Transverse colon (tissue), 4 donors: ENCODE measurements at regions not wholly inside any gene's neighbourhood (a gene's known extent, or its start where the extent isn't known, plus 50 kb on each side); places are given as distances from the start of the nearest gene placed in this dataset.
"Not testable (repeated sequence)": the region's sequence is repeated elsewhere in the genome, so short reads cannot be mapped to it uniquely, and the experiment has no call there.

Source experiments
- DNase-seq: peaks from one replicate; pipeline ENCODE4 v3.0.0-alpha.2; 2019
- H3K27ac ChIP-seq, 4 donors: fragments of 200-600 bp; sonication (generic); 2 replicates each; pipeline ENCODE4 v1.5.1; 2016 to 2018; ENCODE audit warnings: inconsistent platforms in 4 of 4
- H3K27me3 ChIP-seq: fragments of 200-600 bp; sonication (generic); 2 replicates; pipeline ENCODE4 v1.5.1; 2017; ENCODE audit warnings: inconsistent platforms
- H3K36me3 ChIP-seq, 4 donors: fragments of 200-600 bp; sonication (generic); 2 replicates each; pipeline ENCODE4 v1.5.1; 2017 to 2019; ENCODE audit warnings: inconsistent platforms in 4 of 4
- H3K4me1 ChIP-seq, 4 donors: fragments of 200-600 bp; sonication (generic); 2 replicates each; pipeline ENCODE4 v1.5.1; 2017 to 2020; ENCODE audit warnings: inconsistent platforms in 4 of 4
- H3K4me3 ChIP-seq, 4 donors: fragments of 200-600 bp; sonication (generic); 1 replicate in 1 of 4; 2 replicates in 3 of 4; pipeline versions ENCODE4 v1.5.1 to v1.6.1; 2017 to 2019; ENCODE audit warnings: inconsistent platforms in 4 of 4
- H3K9me3 ChIP-seq, 2 donors: fragments of 200-600 bp; sonication (generic); 2 replicates each; pipeline ENCODE4 v1.5.1; 2017 to 2019; ENCODE audit warnings: inconsistent platforms in 2 of 2
- CTCF ChIP-seq, 5 experiments: fragments of 200-600 bp in 3 of 5; fragments of 450-650 bp in 2 of 5; sonication (generic) in 3 of 5; IDR thresholded peaks; 1 replicate in 2 of 5; 2 replicates in 3 of 5; pipeline ENCODE4 v1.5.1; 2016 to 2017; ENCODE audit warnings: antibody characterized with exemption in 5 of 5, inconsistent platforms in 3 of 5, mild to moderate bottlenecking in 2 of 5, moderate library complexity in 1 of 5
- EP300 ChIP-seq: sonication (generic); formaldehyde crosslinking; IDR thresholded peaks from one replicate; pipeline ENCODE4 v1.6.1; 2017; ENCODE audit warnings: antibody characterized with exemption, low read depth
- POLR2A ChIP-seq: fragments of 450-650 bp; IDR thresholded peaks from one replicate; pipeline ENCODE4 v1.6.1; 2016; ENCODE audit warnings: antibody characterized with exemption, mild to moderate bottlenecking, moderate library complexity
- POLR2AphosphoS5 ChIP-seq, 3 donors: sonication (generic); formaldehyde crosslinking; IDR thresholded peaks; one replicate each; pipeline ENCODE4 v1.6.1; 2016; ENCODE audit warnings: antibody characterized with exemption in 3 of 3
- WGBS, 2 donors: methylation state at CpG; one replicate each; pipeline ENCODE4 v1.1.5; 2018; ENCODE audit warnings: low coverage in 1 of 2; 5-methylcytosine and 5-hydroxymethylcytosine counted together
- in situ Hi-C, 4 donors: fragments of 200-750 bp; cut with MboI; loops; one replicate each; pipeline versions ENCODE4 v1.15.0 to v1.15.1; 2017; ENCODE audit warnings: low sequenced_read_pairs in 3 of 4, low pct_ligation_motif_present in 1 of 4, low pct_unique_long_range_greater_than_20kb in 1 of 4
- intact Hi-C: fragments of 100-400 bp; cut with DNase I; formaldehyde crosslinking; loops from one replicate; pipeline ENCODE4 v1.15.1; 2023; ENCODE audit warnings: low total_unique reads

- Histone ChIP-seq H3K36me3 (no peaks in the 10 kb centered on the region), H3K27ac (no peak overlapping the region), H3K4me1 (no peaks in the 10 kb centered on the region), H3K4me3 (no peak overlapping the region), H3K9me3 (no peaks in the 10 kb centered on the region), H3K27me3 (no peaks in the 10 kb centered on the region)
- TF ChIP-seq EP300 (no peak), POLR2A (no peak), CTCF (IDR thresholded peaks at IDR 0.05) (no peak), POLR2AphosphoS5 (IDR thresholded peaks at IDR 0.05) (no peak)
- WGBS, 2 donors, result 81 to 88% methylated on average over 2 to 5 of the region's 5 CpGs
- no peak for DNase-seq
- intact Hi-C loops (no loop called here), in situ Hi-C loops (no loop called here)
Observed at GRCh38 chr3:20975188-20975651, 775.8 kb downstream of the ZNF385D start.

GRCh38 chr3:20974396-20974795 is 776.6 kb downstream of the ZNF385D start:
- Histone ChIP-seq H3K4me3 (no peak overlapping the region), H3K27ac (no peak overlapping the region), H3K36me3 (no peaks in the 10 kb centered on the region), H3K4me1 (no peaks in the 10 kb centered on the region), H3K9me3 (no peaks in the 10 kb centered on the region), H3K27me3 (no peaks in the 10 kb centered on the region)
- no peak for DNase-seq
- in situ Hi-C loops (no loop called here), intact Hi-C loops (no loop called here)
- no peak for TF ChIP-seq CTCF (IDR thresholded peaks at IDR 0.05)
- TF ChIP-seq POLR2AphosphoS5 (IDR thresholded peaks at IDR 0.05), result no peak
- no peak for TF ChIP-seq EP300
- TF ChIP-seq POLR2A, result no peak
- 72% methylated on average over 3 of the region's 3 CpGs; no CpG with 5 or more reads in 1 of the 2 donors for WGBS, 2 donors

DNA sequence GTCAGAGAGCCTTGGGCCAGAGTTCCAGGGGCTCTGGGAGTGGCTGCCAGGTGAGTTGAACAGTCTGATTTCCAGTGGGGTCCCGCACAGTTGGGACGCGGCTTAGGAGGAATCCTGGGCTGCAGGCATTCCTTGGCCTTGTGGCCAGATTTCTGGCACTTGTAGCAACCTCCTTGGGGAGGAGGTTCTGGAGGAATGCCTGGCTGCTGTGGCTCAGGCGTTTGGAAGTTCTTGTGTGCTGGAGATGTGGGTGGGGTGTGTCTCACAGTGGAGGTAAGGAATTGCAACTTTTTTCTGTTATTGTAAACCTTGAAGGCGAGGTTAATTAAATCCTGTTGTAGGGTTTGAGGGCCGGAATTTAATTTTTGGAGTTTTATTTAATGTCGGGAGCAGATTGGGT is 780.2 kb downstream of the ZNF385D start:
- H3K27ac ChIP-seq, H3K27me3 ChIP-seq, H3K4me3 ChIP-seq, H3K4me1 ChIP-seq, H3K9me3 ChIP-seq, in situ Hi-C loops, H3K36me3 ChIP-seq, intact Hi-C loops, DNase-seq: not testable (repeated sequence)
- WGBS, 2 donors, result 78% methylated on average over 7 of the region's 7 CpGs; no CpG with 5 or more reads in 1 of the 2 donors

DNA sequence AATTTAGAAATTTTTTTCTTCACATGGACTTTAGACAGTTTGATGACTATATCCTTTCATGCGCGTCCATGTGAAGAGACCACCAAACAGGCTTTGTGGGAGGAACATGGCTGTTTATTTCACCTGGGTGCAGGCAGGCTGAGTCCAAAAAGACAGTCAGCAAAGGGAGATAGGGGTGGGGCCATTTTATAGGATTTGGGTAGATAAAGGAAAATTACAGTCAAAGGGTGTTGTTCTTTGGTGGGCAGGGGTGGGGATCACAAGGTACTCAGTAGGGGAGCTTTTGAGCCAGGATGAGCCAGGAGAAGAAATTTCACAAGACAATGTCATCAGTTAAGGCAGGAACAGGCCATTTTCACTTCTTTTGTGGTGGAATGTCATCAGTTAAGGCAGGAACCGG is 781.5 kb upstream of the SGO1 start:
- H3K9me3 ChIP-seq, H3K4me3 ChIP-seq, H3K4me1 ChIP-seq, H3K27ac ChIP-seq, H3K27me3 ChIP-seq, H3K36me3 ChIP-seq, in situ Hi-C loops, intact Hi-C loops, DNase-seq: not testable (repeated sequence)
- WGBS, 2 donors, result 98 to 100% methylated on average over 2 to 3 of the region's 3 CpGs

GRCh38 chr3:20958161-20958560 is 772.2 kb upstream of the SGO1 start:
- intact Hi-C loops, result loop anchor here (10.0 kb wide), 1 partner anchor 863 kb away; no protein-coding TSS in a partner anchor
- WGBS, 2 donors, result 56 to 79% methylated on average over 1 of the region's 1 CpG
- no peak for TF ChIP-seq POLR2A
- no peak for TF ChIP-seq EP300
- TF ChIP-seq POLR2AphosphoS5 (IDR thresholded peaks at IDR 0.05), result no peak
- TF ChIP-seq CTCF (IDR thresholded peaks at IDR 0.05), result no peak

More at GRCh38 chr3:20958161-20958560, 772.2 kb upstream of the SGO1 start:
- H3K9me3 ChIP-seq, result peaks cover 0 to 7% of the 10 kb centered on the region in 2 donors
- no peaks in the 10 kb centered on the region for H3K4me1 ChIP-seq
- no peaks in the 10 kb centered on the region for H3K27me3 ChIP-seq
- in situ Hi-C loops, result no loop called here
- H3K36me3 ChIP-seq, result no peaks in the 10 kb centered on the region
- DNase-seq, result no peak
- H3K4me3 ChIP-seq, result no peak overlapping the region
- no peak overlapping the region for H3K27ac ChIP-seq
